ENCODE measurements at regions not wholly inside any gene's neighbourhood (a gene's known extent, or its start where the extent isn't known, plus 50 kb on each side); places are given as distances from the start of the nearest gene placed in this dataset.

GRCh38 chr13:63514886-63515285 is 2099.2 kb upstream of the PCDH20 start:
- no peak for DNase-seq (ENCODE audit: low spot score)
- no peak for FAIRE-seq
- Histone ChIP-seq H3K36me3 (replicated peaks in 1 of 2; ENCODE audit: control insufficient read depth in 1 of 2, insufficient read depth in 2 of 2, low read length in 2 of 2) (no peaks in the 10 kb centered on the region), H3K9ac (ENCODE audit: insufficient read depth, low read depth, low read length) (no peak overlapping the region), H4K20me1 (ENCODE audit: insufficient read depth, low read length) (no peaks in the 10 kb centered on the region), H3K27ac (ENCODE audit: extremely low read length, insufficient read depth, low read length) (no peak overlapping the region), H2AFZ (ENCODE audit: low read length) (no peak overlapping the region), H3K4me2 (ENCODE audit: low read depth, low read length) (no peak overlapping the region), H3K27me3 (ENCODE audit: control insufficient read depth in 1 of 2, insufficient read depth in 2 of 2, low read length in 2 of 2) (no peaks in the 10 kb centered on the region; a peak in 1 of 5 replicates), H3K79me2 (ENCODE audit: insufficient read depth, low read length) (no peaks in the 10 kb centered on the region), H3K9me3 (ENCODE audit: low read length) (no peaks in the 10 kb centered on the region), H3K4me3 (replicated peaks in 1 of 3; ENCODE audit: insufficient read depth in 1 of 3, low read depth in 2 of 3, low read length in 3 of 3) (no peak overlapping the region), H3K4me1 (ENCODE audit: insufficient read depth, low read length) (no peaks in the 10 kb centered on the region)
- BruUV-seq (replicated peaks) = no TSS peak
- POLR2A ChIA-PET = no interaction called here
- TF ChIP-seq ZNF44 (CRISPR knock-in tag; IDR thresholded peaks at IDR 0.05) = no peak
- TF ChIP-seq ZNF746 (CRISPR knock-in tag; IDR thresholded peaks at IDR 0.05) = no peak
- no peak for TF ChIP-seq TAF1 (CRISPR knock-in tag; IDR thresholded peaks at IDR 0.05)
- no peak for TF ChIP-seq ZNF703 (CRISPR knock-in tag; IDR thresholded peaks at IDR 0.05; ENCODE audit: borderline replicate concordance)
- in situ Hi-C loops (cut with HindIII; ENCODE audit: extremely low pct_ligation_motif_present, low pct_unique_long_range_greater_than_20kb) = no loop called here
- WGBS (ENCODE audit: low lambda C conversion rate) = 0% methylated on average over 2 of the region's 2 CpGs
- intact Hi-C loops (cut with micrococcal nuclease; ENCODE audit: unreplicated experiment) = no loop called here
- CTCF ChIA-PET (ENCODE audit: low intra/inter-chr PET ratio, low total read pairs) = no interaction called here
- ATAC-seq = no peak

GRCh38 chr13:63512095-63512494 is 2096.4 kb upstream of the PCDH20 start:
- Histone ChIP-seq H3K4me2 (ENCODE audit: low read depth, low read length) (no peak overlapping the region), H3K4me1 (ENCODE audit: insufficient read depth, low read length) (no peaks in the 10 kb centered on the region), H4K20me1 (ENCODE audit: insufficient read depth, low read length) (no peaks in the 10 kb centered on the region), H3K4me3 (replicated peaks in 1 of 3; ENCODE audit: insufficient read depth in 1 of 3, low read depth in 2 of 3, low read length in 3 of 3) (no peak overlapping the region), H3K36me3 (replicated peaks in 1 of 2; ENCODE audit: control insufficient read depth in 1 of 2, insufficient read depth in 2 of 2, low read length in 2 of 2) (no peaks in the 10 kb centered on the region), H3K27me3 (ENCODE audit: control insufficient read depth in 1 of 2, insufficient read depth in 2 of 2, low read length in 2 of 2) (no peaks in the 10 kb centered on the region; a peak in 1 of 5 replicates), H3K27ac (ENCODE audit: extremely low read length, insufficient read depth, low read length) (no peak overlapping the region), H3K9ac (ENCODE audit: insufficient read depth, low read depth, low read length) (no peak overlapping the region), H2AFZ (ENCODE audit: low read length) (no peak overlapping the region), H3K79me2 (ENCODE audit: insufficient read depth, low read length) (no peaks in the 10 kb centered on the region), H3K9me3 (ENCODE audit: low read length) (no peaks in the 10 kb centered on the region)
- WGBS (ENCODE audit: low lambda C conversion rate) = 0% methylated on average over 3 of the region's 8 CpGs
- ChIA-PET POLR2A (no interaction called here), CTCF (ENCODE audit: low intra/inter-chr PET ratio, low total read pairs) (no interaction called here)
- DNase-seq (ENCODE audit: low spot score) (no peak), FAIRE-seq (no peak), ATAC-seq (no peak; the same call in 2 of the 3 replicates)
- BruUV-seq (replicated peaks) = no TSS peak
- intact Hi-C loops (cut with micrococcal nuclease; ENCODE audit: unreplicated experiment) = no loop called here
- TF ChIP-seq TBP (CRISPR knock-in tag; IDR thresholded peaks at IDR 0.05) = no peak
- TF ChIP-seq ZNF513 (CRISPR knock-in tag; conservative IDR thresholded peaks at IDR 0.05) = no peak
- TF ChIP-seq TBL1XR1 (IDR thresholded peaks at IDR 0.05; ENCODE audit: borderline replicate concordance, low read length, partially characterized antibody) = no peak
- in situ Hi-C loops (cut with HindIII; ENCODE audit: extremely low pct_ligation_motif_present, low pct_unique_long_range_greater_than_20kb) = no loop called here
